ENCODE measurements at regions not wholly inside any gene's neighbourhood (a gene's known extent, or its start where the extent isn't known, plus 50 kb on each side); places are given as distances from the start of the nearest gene placed in this dataset.

DNA sequence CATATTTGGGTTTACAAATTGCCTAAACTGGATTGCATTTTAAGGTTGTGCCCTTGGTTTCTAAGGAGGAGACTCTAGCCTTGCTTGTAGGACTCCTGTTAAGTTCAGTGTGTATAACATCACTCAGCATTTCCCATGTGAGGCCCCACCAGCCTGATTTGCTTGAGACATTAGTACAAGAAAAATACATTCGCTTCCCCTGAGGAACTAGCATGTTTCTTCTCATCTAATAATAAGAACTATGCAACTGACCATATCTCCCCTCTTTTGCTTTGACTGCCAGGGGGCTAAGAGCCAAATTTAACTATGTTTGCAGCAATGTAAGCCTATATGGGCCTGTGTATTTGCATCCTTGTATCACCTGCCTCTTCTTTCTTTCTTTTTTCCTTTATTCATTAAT lies 737.9 kb downstream of the INHBA start:
- 100% methylated on average over 1 of the region's 1 CpG for WGBS
- H3K18ac ChIP-seq (ENCODE audit: low read depth in 1 of 2, low read length in 2 of 2): no peak overlapping the region
- H2AK5ac ChIP-seq (ENCODE audit: low read length, severe bottlenecking): no peak overlapping the region

GRCh38 chr7:40964610-40965009 lies 738.3 kb downstream of the INHBA start:
- H3K9me3 ChIP-seq (ENCODE audit: control insufficient read depth, low read length): no peaks in the 10 kb centered on the region
- H3K4ac ChIP-seq (ENCODE audit: low read depth in 1 of 2, low read length in 2 of 2): no peak overlapping the region
- H3K4me1 ChIP-seq (ENCODE audit: control insufficient read depth, insufficient read depth, low read depth, low read length): no peaks in the 10 kb centered on the region
- H3K23ac ChIP-seq (ENCODE audit: low read length in 2 of 2): no peak overlapping the region
- no peaks in the 10 kb centered on the region for H3K36me3 ChIP-seq (ENCODE audit: control insufficient read depth in 1 of 2, insufficient read depth in 2 of 2, low read depth in 1 of 2, low read length in 2 of 2)
- no peak overlapping the region for H3K4me2 ChIP-seq (ENCODE audit: low read length, poor library complexity, severe bottlenecking)
- H3K18ac ChIP-seq (ENCODE audit: low read depth in 1 of 2, low read length in 2 of 2): no peak overlapping the region
- H4K91ac ChIP-seq (ENCODE audit: low read length): no peak overlapping the region
- H2BK120ac ChIP-seq (ENCODE audit: low read depth, low read length): no peak overlapping the region
- no peak overlapping the region for H3K27ac ChIP-seq (ENCODE audit: low read length, poor library complexity, severe bottlenecking)
- no peak overlapping the region for H4K8ac ChIP-seq (ENCODE audit: low read length)
- no peak overlapping the region for H2AFZ ChIP-seq (ENCODE audit: low read depth, low read length)
- H2AK5ac ChIP-seq (ENCODE audit: low read length, severe bottlenecking): no peak overlapping the region
- no peak overlapping the region for H2BK12ac ChIP-seq (ENCODE audit: low read length in 2 of 2)
- no peaks in the 10 kb centered on the region for H3K27me3 ChIP-seq (ENCODE audit: control insufficient read depth in 1 of 2, insufficient read depth in 1 of 2, low read length in 2 of 2)
- no peak overlapping the region for H3K9ac ChIP-seq (ENCODE audit: low read length)
- no peak for DNase-seq
- H2BK5ac ChIP-seq (ENCODE audit: low read depth, low read length, poor library complexity, severe bottlenecking): no peak overlapping the region
- H2BK15ac ChIP-seq (ENCODE audit: low read depth, poor library complexity, severe bottlenecking): no peak overlapping the region
- H3K4me3 ChIP-seq (ENCODE audit: insufficient read depth in 1 of 2, low read depth in 1 of 2, low read length in 2 of 2): no peak overlapping the region
- WGBS: 96% methylated on average over 2 of the region's 2 CpGs
- H3K79me1 ChIP-seq (replicated peaks; ENCODE audit: low read length, poor library complexity, severe bottlenecking): no peaks in the 10 kb centered on the region
- H3K14ac ChIP-seq (ENCODE audit: low read length in 2 of 2): no peak overlapping the region

More for the DNA sequence above, 737.9 kb downstream of the INHBA start:
- Histone ChIP-seq H2BK120ac (ENCODE audit: low read depth, low read length) (no peak overlapping the region), H3K36me3 (ENCODE audit: control insufficient read depth in 1 of 2, insufficient read depth in 2 of 2, low read depth in 1 of 2, low read length in 2 of 2) (no peaks in the 10 kb centered on the region), H3K79me1 (replicated peaks; ENCODE audit: low read length, poor library complexity, severe bottlenecking) (no peaks in the 10 kb centered on the region), H3K4ac (ENCODE audit: low read depth in 1 of 2, low read length in 2 of 2) (no peak overlapping the region), H3K4me1 (ENCODE audit: control insufficient read depth, insufficient read depth, low read depth, low read length) (no peaks in the 10 kb centered on the region), H2BK15ac (ENCODE audit: low read depth, poor library complexity, severe bottlenecking) (no peak overlapping the region), H3K14ac (ENCODE audit: low read length in 2 of 2) (no peak overlapping the region), H3K23ac (ENCODE audit: low read length in 2 of 2) (no peak overlapping the region), H3K9me3 (ENCODE audit: control insufficient read depth, low read length) (no peaks in the 10 kb centered on the region), H2BK12ac (ENCODE audit: low read length in 2 of 2) (no peak overlapping the region), H4K8ac (ENCODE audit: low read length) (no peak overlapping the region), H3K9ac (ENCODE audit: low read length) (no peak overlapping the region), H3K4me2 (ENCODE audit: low read length, poor library complexity, severe bottlenecking) (no peak overlapping the region), H3K27me3 (ENCODE audit: control insufficient read depth in 1 of 2, insufficient read depth in 1 of 2, low read length in 2 of 2) (no peaks in the 10 kb centered on the region), H4K91ac (ENCODE audit: low read length) (no peak overlapping the region), H2AFZ (ENCODE audit: low read depth, low read length) (no peak overlapping the region), H3K4me3 (ENCODE audit: insufficient read depth in 1 of 2, low read depth in 1 of 2, low read length in 2 of 2) (no peak overlapping the region), H2BK5ac (ENCODE audit: low read depth, low read length, poor library complexity, severe bottlenecking) (no peak overlapping the region), H3K27ac (ENCODE audit: low read length, poor library complexity, severe bottlenecking) (no peak overlapping the region)
- no peak for DNase-seq

GRCh38 chr7:40959955-40960354 lies 742.9 kb downstream of the INHBA start:
- Histone ChIP-seq H3K9me3 (ENCODE audit: control insufficient read depth, low read length) (no peaks in the 10 kb centered on the region), H2BK12ac (ENCODE audit: low read length in 2 of 2) (no peak overlapping the region), H2AFZ (ENCODE audit: low read depth, low read length) (no peak overlapping the region), H2AK5ac (ENCODE audit: low read length, severe bottlenecking) (no peak overlapping the region), H3K4me2 (ENCODE audit: low read length, poor library complexity, severe bottlenecking) (no peak overlapping the region), H3K4me1 (ENCODE audit: control insufficient read depth, insufficient read depth, low read depth, low read length) (no peaks in the 10 kb centered on the region), H3K9ac (ENCODE audit: low read length) (no peak overlapping the region), H2BK15ac (ENCODE audit: low read depth, poor library complexity, severe bottlenecking) (no peak overlapping the region), H4K91ac (ENCODE audit: low read length) (no peak overlapping the region), H3K79me1 (replicated peaks; ENCODE audit: low read length, poor library complexity, severe bottlenecking) (no peaks in the 10 kb centered on the region), H3K27me3 (ENCODE audit: control insufficient read depth in 1 of 2, insufficient read depth in 1 of 2, low read length in 2 of 2) (no peaks in the 10 kb centered on the region), H3K27ac (ENCODE audit: low read length, poor library complexity, severe bottlenecking) (no peak overlapping the region), H2BK120ac (ENCODE audit: low read depth, low read length) (no peak overlapping the region), H3K18ac (ENCODE audit: low read depth in 1 of 2, low read length in 2 of 2) (peak overlapping the region in 1 of 2 experiments; percentile 50), H3K14ac (ENCODE audit: low read length in 2 of 2) (no peak overlapping the region), H4K8ac (ENCODE audit: low read length) (no peak overlapping the region), H3K23ac (ENCODE audit: low read length in 2 of 2) (no peak overlapping the region), H3K4ac (ENCODE audit: low read depth in 1 of 2, low read length in 2 of 2) (no peak overlapping the region), H3K4me3 (ENCODE audit: insufficient read depth in 1 of 2, low read depth in 1 of 2, low read length in 2 of 2) (no peak overlapping the region), H2BK5ac (ENCODE audit: low read depth, low read length, poor library complexity, severe bottlenecking) (no peak overlapping the region), H3K36me3 (ENCODE audit: control insufficient read depth in 1 of 2, insufficient read depth in 2 of 2, low read depth in 1 of 2, low read length in 2 of 2) (no peaks in the 10 kb centered on the region)
- DNase-seq: no peak
- WGBS: 100% methylated on average over 1 of the region's 1 CpG

GRCh38 chr7:40948239-40948638 lies 754.7 kb downstream of the INHBA start:
- Histone ChIP-seq H2AFZ (ENCODE audit: low read depth, low read length) (no peak overlapping the region), H2BK12ac (ENCODE audit: low read length in 2 of 2) (no peak overlapping the region), H3K27ac (ENCODE audit: low read length, poor library complexity, severe bottlenecking) (no peak overlapping the region), H3K9me3 (ENCODE audit: control insufficient read depth, low read length) (peaks cover 29% of the 10 kb centered on the region), H2BK120ac (ENCODE audit: low read depth, low read length) (no peak overlapping the region), H2AK5ac (ENCODE audit: low read length, severe bottlenecking) (no peak overlapping the region), H3K23ac (ENCODE audit: low read length in 2 of 2) (no peak overlapping the region), H3K18ac (ENCODE audit: low read depth in 1 of 2, low read length in 2 of 2) (no peak overlapping the region), H3K4ac (ENCODE audit: low read depth in 1 of 2, low read length in 2 of 2) (no peak overlapping the region), H3K27me3 (ENCODE audit: control insufficient read depth in 1 of 2, insufficient read depth in 1 of 2, low read length in 2 of 2) (no peaks in the 10 kb centered on the region), H3K79me1 (replicated peaks; ENCODE audit: low read length, poor library complexity, severe bottlenecking) (no peaks in the 10 kb centered on the region), H4K91ac (ENCODE audit: low read length) (no peak overlapping the region), H2BK5ac (ENCODE audit: low read depth, low read length, poor library complexity, severe bottlenecking) (no peak overlapping the region), H4K8ac (ENCODE audit: low read length) (no peak overlapping the region), H3K4me1 (ENCODE audit: control insufficient read depth, insufficient read depth, low read depth, low read length) (no peaks in the 10 kb centered on the region), H3K14ac (ENCODE audit: low read length in 2 of 2) (no peak overlapping the region), H3K9ac (ENCODE audit: low read length) (no peak overlapping the region), H3K4me3 (ENCODE audit: insufficient read depth in 1 of 2, low read depth in 1 of 2, low read length in 2 of 2) (no peak overlapping the region), H2BK15ac (ENCODE audit: low read depth, poor library complexity, severe bottlenecking) (no peak overlapping the region), H3K36me3 (ENCODE audit: control insufficient read depth in 1 of 2, insufficient read depth in 2 of 2, low read depth in 1 of 2, low read length in 2 of 2) (peaks cover 0 to 3% of the 10 kb centered on the region in 2 experiments), H3K4me2 (ENCODE audit: low read length, poor library complexity, severe bottlenecking) (no peak overlapping the region)
- 90% methylated on average over 3 of the region's 5 CpGs for WGBS
- DNase-seq: peak; percentile 10

Data from mesenchymal stem cell (in vitro differentiated cells and primary cell).